Nucleus accumbens (tissue), 56 donors: ENCODE measurements at regions not wholly inside any gene's neighbourhood (a gene's known extent, or its start where the extent isn't known, plus 50 kb on each side); places are given as distances from the start of the nearest gene placed in this dataset.
"Not testable (repeated sequence)": the region's sequence is repeated elsewhere in the genome, so short reads cannot be mapped to it uniquely, and the experiment has no call there.

Source experiments
- DNase-seq, 56 donors: peaks; one replicate each; lab custom pipeline; 2025; lab: John Stamatoyannopoulos, UW

DNA sequence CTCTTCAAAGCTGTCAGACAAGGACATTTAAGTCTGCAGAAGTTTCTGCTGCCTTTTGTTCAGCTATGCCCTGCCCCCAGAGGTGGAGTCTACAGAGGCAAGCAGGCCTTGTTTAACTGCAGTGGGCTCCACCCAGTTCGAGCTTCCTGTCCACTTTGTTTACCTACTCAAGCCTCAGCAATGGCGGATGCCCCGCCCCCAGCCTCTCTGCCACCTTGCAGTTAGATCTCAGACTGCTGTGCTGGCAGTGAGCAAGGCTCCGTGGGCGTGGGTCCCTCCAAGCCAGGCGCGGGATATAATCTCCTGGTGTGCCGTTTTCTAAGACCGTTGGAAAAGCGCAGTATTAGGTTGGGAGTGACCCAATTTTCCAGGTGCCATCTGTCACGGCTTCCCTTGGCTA lies 144.5 kb upstream of the GOT2 start:
- DNase-seq: not testable (repeated sequence)

DNA sequence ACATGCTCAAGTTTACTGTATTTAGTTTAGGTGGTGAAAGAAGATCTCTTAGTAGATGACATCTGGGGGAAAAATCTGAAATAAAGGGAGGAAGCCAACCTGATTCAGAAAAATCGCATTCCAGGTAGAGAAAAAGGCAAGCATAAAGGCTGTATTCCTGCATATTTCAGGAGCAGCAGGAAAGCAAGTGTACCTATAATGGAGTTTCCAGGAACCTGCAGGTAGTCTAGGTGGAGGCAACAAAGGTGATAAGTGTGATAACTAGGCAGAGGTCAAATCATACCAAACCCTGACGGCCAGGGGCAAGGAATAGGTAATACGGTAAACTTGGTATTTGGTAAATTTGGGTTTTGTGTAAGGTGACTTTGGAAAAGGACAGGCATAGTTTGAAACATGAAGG lies 132.8 kb upstream of the GOT2 start:
- no peak for DNase-seq

DNA sequence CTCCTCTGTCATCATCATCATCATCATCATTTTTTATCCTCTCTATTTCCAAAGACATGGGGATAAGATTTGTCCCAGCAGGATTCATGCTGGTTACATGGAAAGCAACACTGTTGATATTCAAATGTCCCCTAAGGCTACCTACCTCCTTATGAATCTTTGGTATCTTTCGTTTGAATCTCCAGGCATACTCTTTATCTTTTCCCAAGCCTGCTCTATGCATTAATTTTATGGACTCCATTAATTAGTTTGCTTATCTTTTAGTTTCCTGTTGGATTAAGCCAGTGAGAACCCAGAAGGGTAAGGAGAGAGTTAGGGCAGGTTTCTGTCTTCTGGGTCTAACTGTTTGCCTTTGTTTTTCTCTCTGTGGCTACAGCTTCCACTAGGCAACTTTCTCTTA lies 129.6 kb upstream of the GOT2 start:
- no peak for DNase-seq

DNA sequence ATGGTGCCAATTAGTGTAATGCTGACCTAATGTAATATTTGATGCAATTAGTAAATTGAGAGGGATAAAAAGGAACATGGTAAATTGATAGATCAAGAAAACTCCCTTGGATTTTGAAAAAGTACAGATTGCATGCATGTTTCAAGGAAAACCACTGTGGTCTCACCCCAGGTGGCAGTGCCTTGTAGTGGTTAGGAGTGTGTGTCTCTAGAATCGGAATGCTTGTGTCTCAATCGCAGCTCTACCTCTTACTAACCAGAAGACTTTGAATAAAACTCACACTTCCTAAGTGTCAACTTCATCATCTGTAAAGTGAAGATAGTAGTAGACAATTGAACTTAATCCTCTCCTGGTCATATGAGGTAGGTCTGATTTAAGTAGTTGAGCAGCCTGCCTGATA lies 128.9 kb upstream of the GOT2 start:
- no peak for DNase-seq

- no peak for DNase-seq
These were observed 128.4 kb upstream of the GOT2 start for GRCh38 chr16:58862334-58863021.

DNA sequence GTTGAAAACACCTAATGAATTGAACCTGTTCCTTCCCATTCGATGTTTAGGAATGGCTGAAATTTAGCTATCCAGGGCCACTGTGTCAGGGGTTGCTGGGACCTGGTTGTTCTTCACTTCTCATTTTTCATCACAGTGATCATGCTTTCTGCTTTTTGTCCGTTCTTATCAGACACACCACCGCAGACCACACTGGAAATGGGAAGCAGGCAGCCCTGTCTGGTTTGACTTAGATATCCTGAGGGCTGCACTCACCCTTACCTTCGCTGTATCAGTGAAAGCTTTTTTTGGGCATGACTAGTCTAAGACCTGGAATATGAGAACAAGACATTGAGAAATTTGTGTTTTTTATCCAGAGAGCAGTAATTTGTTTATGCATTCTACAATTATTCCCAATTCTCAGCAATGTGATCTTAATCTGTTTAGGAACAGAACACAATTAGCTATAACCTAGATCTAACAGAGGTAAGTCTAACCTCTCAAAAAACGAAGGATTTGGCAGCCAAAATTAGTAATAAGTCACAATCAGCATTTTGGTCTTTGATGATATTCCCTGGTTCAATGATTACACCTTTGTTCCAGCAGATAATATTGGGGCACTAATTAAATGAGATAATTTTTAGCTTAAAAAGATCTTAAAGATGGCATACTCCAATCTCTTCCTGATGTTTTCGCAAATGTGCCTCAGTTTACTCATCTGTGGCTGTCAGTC lies 126.0 kb upstream of the GOT2 start:
- DNase-seq: no peak

DNA sequence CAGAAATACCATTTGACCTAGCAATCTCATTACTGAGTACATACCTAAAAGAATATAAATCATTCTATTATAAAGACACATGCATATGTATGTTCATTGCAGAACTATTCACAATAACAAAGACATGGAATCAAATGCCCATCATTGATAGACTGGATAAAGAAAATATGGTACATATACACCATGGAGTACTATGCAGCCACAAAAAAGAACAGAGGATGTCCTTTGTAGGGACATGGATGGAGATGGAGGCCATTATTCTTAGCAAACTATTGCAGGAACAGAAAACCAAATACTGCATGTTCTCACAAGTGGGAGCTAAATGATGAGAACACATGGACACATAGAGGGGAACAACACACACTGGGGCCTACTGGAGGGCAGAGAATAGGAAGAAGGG lies 124.5 kb upstream of the GOT2 start:
- not testable (repeated sequence) for DNase-seq

GRCh38 chr16:58855291-58855863 lies 121.3 kb upstream of the GOT2 start:
- DNase-seq: no peak

DNA sequence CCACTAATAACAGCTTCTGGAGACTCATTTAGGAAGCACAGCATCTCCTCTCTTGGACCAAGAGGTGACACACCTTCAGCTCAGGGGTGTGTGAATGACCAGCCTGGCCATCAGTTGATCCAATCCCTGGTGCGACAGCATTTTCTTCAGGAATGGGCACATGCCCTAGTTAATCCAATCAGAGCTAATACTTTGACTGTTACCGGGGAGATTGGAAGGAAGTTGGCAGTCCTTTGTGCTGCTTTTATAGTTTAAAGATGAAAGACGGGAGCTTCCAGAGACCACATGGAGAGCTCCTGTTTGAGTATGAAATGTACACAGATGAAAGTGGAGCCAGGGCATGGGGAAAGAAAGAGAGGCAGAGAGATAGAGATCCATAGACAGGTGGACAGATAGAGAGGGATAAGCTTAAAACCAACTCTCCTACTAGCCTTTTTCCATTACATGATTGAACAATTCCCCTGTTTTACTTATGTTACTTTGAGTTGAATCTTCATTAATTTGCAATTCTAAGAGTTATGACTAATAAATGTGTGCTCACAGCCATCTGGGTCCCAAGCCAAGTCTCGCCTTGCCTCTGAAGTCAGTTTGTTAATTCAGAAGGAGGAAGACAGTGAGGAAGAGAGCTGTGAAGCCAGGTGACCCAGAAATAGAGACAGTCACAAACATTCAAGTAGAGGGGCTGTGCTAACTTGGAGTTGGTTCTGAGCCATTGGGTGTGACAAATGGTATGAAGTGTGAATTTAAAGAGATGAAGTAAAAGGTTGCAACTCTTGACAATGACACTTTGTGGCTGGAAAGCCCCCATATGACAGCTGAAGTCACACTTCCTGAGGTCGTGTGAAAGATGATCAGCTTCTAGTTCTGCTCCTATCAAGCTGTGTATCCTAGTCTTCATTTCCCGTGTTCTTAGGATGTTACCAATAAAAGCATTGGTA lies 120.0 kb upstream of the GOT2 start:
- DNase-seq: no peak

GRCh38 chr16:58850678-58851020 lies 116.5 kb upstream of the GOT2 start:
- DNase-seq: no peak

- no peak for DNase-seq
These were observed 116.0 kb upstream of the GOT2 start for GRCh38 chr16:58850019-58850677.

DNA sequence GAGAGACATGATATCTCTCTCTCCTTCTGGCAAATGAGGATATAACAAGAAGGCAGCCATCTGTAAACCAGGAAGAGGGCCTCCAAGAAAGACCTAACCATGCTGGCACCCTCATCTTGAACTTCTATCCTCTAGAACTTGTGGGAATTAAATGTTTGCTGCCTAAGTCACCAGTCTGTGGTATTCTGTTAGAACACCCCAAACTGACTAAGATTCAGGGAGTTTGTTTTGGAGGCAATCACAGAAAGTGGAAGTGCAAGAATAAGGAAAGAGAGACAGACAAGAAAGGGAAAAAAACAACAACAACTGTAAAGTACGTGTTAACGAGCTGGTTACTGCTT lies 114.5 kb upstream of the GOT2 start:
- no peak for DNase-seq

DNA sequence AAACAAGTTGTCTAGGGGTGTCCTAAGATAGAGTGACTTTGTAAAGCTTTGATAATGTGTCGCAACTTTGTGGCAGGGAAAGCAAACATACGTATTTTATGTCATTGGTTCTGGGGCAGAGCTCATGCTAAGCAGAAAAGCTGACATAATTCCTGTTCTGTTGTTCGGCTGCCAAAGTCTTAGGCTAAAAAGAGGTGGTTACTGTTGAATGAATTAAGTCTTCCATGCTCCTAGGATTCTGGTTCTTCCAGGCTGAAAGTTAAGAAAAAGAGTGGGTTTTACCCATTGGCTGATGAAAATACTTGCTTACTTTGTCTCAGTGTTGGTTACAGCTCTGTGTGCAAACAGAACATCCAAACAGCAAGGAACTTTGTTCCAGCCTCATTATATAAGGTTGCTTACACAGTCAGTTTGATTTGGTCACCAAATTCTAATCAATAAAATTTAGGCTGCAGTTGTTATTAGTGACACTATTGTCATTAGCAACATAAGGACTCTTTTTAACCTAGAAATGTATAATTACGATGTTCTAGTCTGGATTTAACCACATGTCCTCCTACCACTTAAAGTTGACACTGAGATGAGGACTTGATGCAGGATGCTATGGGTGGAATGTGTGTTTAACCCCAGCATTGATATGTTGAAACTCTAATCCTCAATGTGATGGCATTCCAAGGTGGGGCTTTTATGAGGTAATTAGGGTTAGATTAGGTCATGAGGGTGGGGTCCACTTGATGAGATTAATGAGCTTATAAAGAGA lies 114.0 kb upstream of the GOT2 start:
- no peak for DNase-seq

DNA sequence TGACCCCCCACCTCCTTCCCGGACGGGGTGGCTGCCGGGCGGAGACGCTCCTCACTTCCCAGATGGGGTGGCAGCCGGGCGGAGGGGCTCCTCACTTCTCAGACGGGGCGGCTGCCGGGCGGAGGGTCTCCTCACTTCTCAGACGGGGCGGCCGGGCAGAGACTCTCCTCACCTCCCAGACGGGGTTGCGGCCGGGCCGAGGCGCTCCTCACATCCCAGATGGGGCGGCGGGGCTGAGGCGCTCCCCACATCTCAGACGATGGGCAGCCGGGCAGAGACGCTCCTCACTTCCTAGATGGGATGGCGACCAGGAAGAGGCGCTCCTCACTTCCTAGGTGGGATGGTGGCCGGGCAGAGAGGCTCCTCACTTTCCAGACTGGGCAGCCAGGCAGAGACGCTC lies 112.1 kb upstream of the GOT2 start:
- DNase-seq: not testable (repeated sequence)

- no peak for DNase-seq
These were observed 109.6 kb upstream of the GOT2 start for GRCh38 chr16:58843675-58844074.

- no peak for DNase-seq
These were observed 108.6 kb upstream of the GOT2 start for GRCh38 chr16:58842746-58843145.

GRCh38 chr16:58842156-58842555 lies 108.0 kb upstream of the GOT2 start:
- DNase-seq: no peak

DNA sequence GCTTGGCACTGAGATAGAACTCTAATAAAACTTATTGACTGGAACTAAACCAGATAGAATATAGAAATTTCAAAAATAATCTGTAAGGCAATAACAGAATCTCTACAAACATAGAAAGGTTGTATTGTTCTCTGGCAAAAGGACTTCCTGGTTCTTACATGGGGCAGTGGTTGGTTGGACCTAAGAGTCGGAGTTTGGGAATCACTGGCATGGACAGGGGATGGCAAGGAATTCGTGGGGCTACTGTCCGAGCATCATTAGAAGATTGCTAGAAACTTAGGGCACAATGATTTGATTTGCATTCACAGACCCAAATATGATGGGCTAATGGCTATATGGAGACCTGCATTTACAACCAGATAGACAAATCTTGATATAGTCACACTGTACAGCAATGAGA lies 103.8 kb upstream of the GOT2 start:
- DNase-seq: no peak

DNA sequence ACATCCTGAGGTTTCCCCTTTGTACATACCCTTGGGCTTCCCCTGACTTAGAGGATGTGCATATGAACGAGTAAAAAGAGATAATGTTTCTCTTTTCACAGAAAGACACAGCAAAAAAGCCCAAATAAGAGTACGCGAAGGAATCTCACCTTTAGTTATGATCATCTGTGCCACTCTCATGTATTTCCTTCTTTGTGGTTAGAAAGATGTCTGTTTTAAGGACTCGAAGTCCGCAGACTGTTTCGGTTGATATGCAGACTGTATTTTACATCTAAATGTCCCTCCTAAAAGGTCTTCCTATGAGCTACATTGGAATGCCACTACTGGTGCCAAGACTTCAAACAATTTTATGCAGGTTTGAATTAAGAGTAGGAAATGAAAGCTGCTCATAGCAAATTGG lies 102.3 kb upstream of the GOT2 start:
- no peak for DNase-seq

DNA sequence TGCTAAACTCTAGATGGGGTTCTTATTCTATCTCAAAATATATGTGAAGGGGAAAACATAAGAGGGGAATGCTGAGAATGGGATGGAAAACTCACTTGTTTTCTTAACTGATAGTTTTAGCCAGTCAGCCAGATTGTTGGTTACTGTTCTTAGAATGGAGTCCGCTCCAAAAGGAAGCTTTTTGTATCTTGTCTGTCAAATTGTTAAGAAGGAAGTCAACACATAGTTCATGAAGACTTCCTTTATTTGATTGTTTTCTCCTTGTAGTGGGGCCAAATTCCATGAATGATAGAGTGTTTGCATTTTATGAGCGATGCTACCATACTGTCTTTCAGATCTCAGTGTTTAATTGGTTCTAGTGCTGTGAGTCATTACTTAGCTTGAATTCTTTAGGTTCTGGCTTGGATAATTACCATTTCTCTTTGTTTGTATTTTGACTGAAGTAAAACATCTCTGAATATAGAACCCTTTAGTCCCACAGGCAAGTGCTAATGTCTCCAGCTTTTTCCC lies 98.3 kb upstream of the GOT2 start:
- DNase-seq: no peak
